Endodermal cell (in vitro differentiated cells): ENCODE measurements at regions not wholly inside any gene's neighbourhood (a gene's known extent, or its start where the extent isn't known, plus 50 kb on each side); places are given as distances from the start of the nearest gene placed in this dataset.

Source experiments
- DNase-seq: peaks from one replicate; pipeline ENCODE4 v3.0.0-alpha.2; 2017
- H3K27ac ChIP-seq: 2 replicates; pipeline ENCODE4 v1.5.1; 2013; ENCODE audit warnings: mild to moderate bottlenecking, low read depth, low read length, moderate library complexity
- H3K27me3 ChIP-seq: 2 replicates; pipeline ENCODE4 v1.6.1; 2013; ENCODE audit warnings: mild to moderate bottlenecking, low read length, moderate library complexity; ENCODE audit not compliant: insufficient read depth, control insufficient read depth, poor library complexity, severe bottlenecking
- H3K36me3 ChIP-seq: 2 replicates; pipeline ENCODE4 v1.7.0; 2013; ENCODE audit warnings: mild to moderate bottlenecking, low read length, moderate library complexity; ENCODE audit not compliant: control insufficient read depth, insufficient read depth
- H3K4me1 ChIP-seq: one replicate; pipeline ENCODE4 v1.7.0; 2013; ENCODE audit warnings: low read length; ENCODE audit not compliant: control insufficient read depth, insufficient read depth
- H3K4me3 ChIP-seq: 2 replicates; pipeline ENCODE4 v1.5.1; 2013; ENCODE audit warnings: mild to moderate bottlenecking, low read length, moderate library complexity
- H3K9ac ChIP-seq: 2 replicates; pipeline ENCODE4 v1.6.1; 2013; ENCODE audit warnings: mild to moderate bottlenecking, low read length, moderate library complexity; ENCODE audit not compliant: poor library complexity, severe bottlenecking; ENCODE audit errors: extremely low read depth
- H3K9me3 ChIP-seq: 2 replicates; pipeline ENCODE4 v1.6.1; 2013; ENCODE audit warnings: mild to moderate bottlenecking, low read length, moderate library complexity; ENCODE audit not compliant: control insufficient read depth
- H3K27ac Mint-ChIP-seq: 2 replicates; pipeline ENCODE4 v1.8.0; 2020; ENCODE audit warnings: mixed read lengths
- H3K27me3 Mint-ChIP-seq: 2 replicates; pipeline ENCODE4 v1.8.0; 2021; ENCODE audit warnings: mild to moderate bottlenecking, mixed read lengths; ENCODE audit not compliant: insufficient read depth
- H3K36me3 Mint-ChIP-seq: 2 replicates; pipeline ENCODE4 v1.8.0; 2020; ENCODE audit warnings: low read depth, mixed read lengths
- H3K4me1 Mint-ChIP-seq: 2 replicates; pipeline ENCODE4 v1.8.0; 2020; ENCODE audit warnings: mixed read lengths
- H3K4me3 Mint-ChIP-seq: 2 replicates; pipeline ENCODE4 v1.8.0; 2020; ENCODE audit warnings: mild to moderate bottlenecking, moderate library complexity, mixed read lengths
- H3K9me3 Mint-ChIP-seq: 2 replicates; pipeline ENCODE4 v1.8.0; 2020; ENCODE audit warnings: mild to moderate bottlenecking, mixed read lengths
- CTCF ChIP-seq: fragments of 200-600 bp; sonication (generic); conservative IDR thresholded peaks from 2 replicates; pipeline ENCODE4 v1.5.0; 2021; ENCODE audit warnings: antibody characterized with exemption, mild to moderate bottlenecking
- WGBS, 2 experiments: methylation state at CpG; one replicate each; pipeline versions ENCODE4 v1.1.5 to v1.1.7; 2013; ENCODE audit warnings: missing lambda C conversion rate in 2 of 2, mixed read lengths in 1 of 2; ENCODE audit not compliant: insufficient coverage in 1 of 2, insufficient read length in 1 of 2; 5-methylcytosine and 5-hydroxymethylcytosine counted together

GRCh38 chr7:81611040-81611439, 158.8 kb downstream of the HGF start:
- TF ChIP-seq CTCF: no peak
- Mint-ChIP-seq H3K27me3 (no peaks in the 10 kb centered on the region), H3K9me3 (no peaks in the 10 kb centered on the region), H3K36me3 (no peaks in the 10 kb centered on the region), H3K4me3 (no peak overlapping the region), H3K27ac (no peak overlapping the region), H3K4me1 (no peaks in the 10 kb centered on the region)
- 95 to 96% methylated on average over 26 to 27 of the region's 27 CpGs for WGBS, 2 experiments
- no peak overlapping the region for H3K27ac ChIP-seq
- peak; percentile 56 for DNase-seq
- no peaks in the 10 kb centered on the region for H3K36me3 ChIP-seq
- H3K4me3 ChIP-seq: no peak overlapping the region
- no peaks in the 10 kb centered on the region for H3K27me3 ChIP-seq
- no peak overlapping the region for H3K9ac ChIP-seq
- no peaks in the 10 kb centered on the region for H3K9me3 ChIP-seq
- no peaks in the 10 kb centered on the region for H3K4me1 ChIP-seq

- WGBS, 2 experiments: 90 to 92% methylated on average over 2 to 6 of the region's 6 CpGs
- Mint-ChIP-seq H3K4me3 (no peak overlapping the region), H3K27me3 (no peaks in the 10 kb centered on the region), H3K4me1 (no peaks in the 10 kb centered on the region), H3K9me3 (no peaks in the 10 kb centered on the region), H3K36me3 (no peaks in the 10 kb centered on the region), H3K27ac (no peak overlapping the region)
- H3K4me3 ChIP-seq: no peak overlapping the region
- DNase-seq: no peak
- no peak overlapping the region for H3K27ac ChIP-seq
- no peaks in the 10 kb centered on the region for H3K4me1 ChIP-seq
- H3K9ac ChIP-seq: no peak overlapping the region
- TF ChIP-seq CTCF: no peak
- H3K27me3 ChIP-seq: no peaks in the 10 kb centered on the region
- no peaks in the 10 kb centered on the region for H3K9me3 ChIP-seq
- H3K36me3 ChIP-seq: no peaks in the 10 kb centered on the region
These were observed 161.0 kb downstream of the HGF start for GRCh38 chr7:81608748-81609382.

- Histone ChIP-seq H3K9me3 (no peaks in the 10 kb centered on the region), H3K36me3 (no peaks in the 10 kb centered on the region), H3K4me1 (no peaks in the 10 kb centered on the region), H3K27ac (no peak overlapping the region), H3K9ac (no peak overlapping the region), H3K27me3 (no peaks in the 10 kb centered on the region), H3K4me3 (no peak overlapping the region)
- no peak overlapping the region for H3K27ac Mint-ChIP-seq
- H3K4me1 Mint-ChIP-seq: no peaks in the 10 kb centered on the region
- H3K27me3 Mint-ChIP-seq: no peaks in the 10 kb centered on the region
- no peak for DNase-seq
- no peaks in the 10 kb centered on the region for H3K9me3 Mint-ChIP-seq
- no peak overlapping the region for H3K4me3 Mint-ChIP-seq
- H3K36me3 Mint-ChIP-seq: no peaks in the 10 kb centered on the region
- no peak for TF ChIP-seq CTCF
These were observed 161.9 kb downstream of the HGF start for GRCh38 chr7:81607987-81608386.
